ENCODE measurements at regions not wholly inside any gene's neighbourhood (a gene's known extent, or its start where the extent isn't known, plus 50 kb on each side); places are given as distances from the start of the nearest gene placed in this dataset.

DNA sequence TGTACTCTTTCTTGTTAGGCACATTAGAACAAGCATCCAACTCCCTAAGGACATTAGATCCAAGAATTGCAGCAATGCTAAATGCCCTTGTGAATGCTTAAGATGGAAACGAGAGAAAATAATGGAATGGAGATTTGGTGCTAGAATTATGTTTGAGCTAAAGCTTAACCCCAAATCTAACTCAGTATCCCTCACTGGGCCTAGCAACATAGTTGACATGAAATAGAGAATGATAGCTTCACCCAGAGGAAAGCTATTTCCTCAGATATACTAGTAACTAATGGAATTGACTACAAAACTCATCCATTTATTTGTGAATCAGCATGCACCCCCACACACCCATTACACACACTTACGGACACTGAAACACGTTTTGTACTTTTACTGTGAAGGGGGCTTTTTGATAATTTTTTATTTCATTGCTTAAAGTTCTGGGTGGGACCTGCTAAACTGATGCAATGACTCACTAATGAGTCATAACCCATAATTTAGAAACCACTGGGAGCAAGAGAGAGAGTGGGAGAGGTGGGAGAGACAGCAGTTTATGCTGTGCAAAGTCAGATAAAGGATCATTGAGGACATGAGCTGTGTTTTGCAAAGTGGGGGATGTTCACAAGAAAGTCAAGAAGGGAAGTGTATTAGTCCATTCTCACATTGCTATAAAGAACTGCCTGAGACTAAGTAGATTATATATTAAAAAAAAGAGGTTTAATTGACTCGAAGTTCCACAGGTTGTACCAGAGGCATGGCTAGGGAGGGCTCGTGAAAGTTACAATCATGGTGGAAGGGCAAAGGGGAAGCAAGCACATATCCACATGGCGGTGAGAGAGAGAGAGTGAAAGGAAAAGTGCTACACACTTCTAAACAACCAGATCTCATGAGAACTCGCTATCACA, 382.7 kb downstream of the SFMBT2 start:
- no peak for DNase-seq (ENCODE audit: low read depth, low spot score)

DNA sequence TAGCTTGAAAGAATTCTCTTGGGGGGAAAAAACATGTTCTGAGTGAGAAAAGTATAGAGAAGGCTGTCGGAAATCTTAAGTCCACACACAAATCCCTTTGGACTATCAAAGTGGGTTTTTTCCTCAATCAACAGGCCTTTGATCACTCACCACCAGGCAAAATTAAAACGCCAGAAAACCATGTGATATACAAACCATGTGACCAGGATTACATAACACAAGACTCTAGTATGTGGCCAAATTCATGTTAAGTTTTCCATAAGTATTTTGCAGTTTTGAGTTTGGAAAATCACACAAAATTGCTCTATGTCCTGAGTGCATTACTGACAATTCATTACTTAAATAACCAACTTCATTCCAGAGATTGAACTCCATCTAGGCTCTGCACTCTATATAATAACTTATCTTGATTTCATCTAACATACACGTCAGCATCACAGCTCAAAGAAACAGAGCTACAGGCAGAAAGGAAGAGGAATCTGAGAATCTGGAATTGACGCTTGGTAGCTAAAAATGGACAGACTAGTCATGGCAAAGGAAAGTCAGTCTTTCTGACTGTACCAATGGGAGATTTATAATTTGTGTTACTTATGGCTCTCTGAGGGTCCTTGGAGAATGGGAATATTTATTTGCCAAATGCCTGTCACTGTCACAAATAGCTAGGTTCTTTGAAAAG, 383.5 kb downstream of the SFMBT2 start:
- DNase-seq (ENCODE audit: low read depth, low spot score): no peak

DNA sequence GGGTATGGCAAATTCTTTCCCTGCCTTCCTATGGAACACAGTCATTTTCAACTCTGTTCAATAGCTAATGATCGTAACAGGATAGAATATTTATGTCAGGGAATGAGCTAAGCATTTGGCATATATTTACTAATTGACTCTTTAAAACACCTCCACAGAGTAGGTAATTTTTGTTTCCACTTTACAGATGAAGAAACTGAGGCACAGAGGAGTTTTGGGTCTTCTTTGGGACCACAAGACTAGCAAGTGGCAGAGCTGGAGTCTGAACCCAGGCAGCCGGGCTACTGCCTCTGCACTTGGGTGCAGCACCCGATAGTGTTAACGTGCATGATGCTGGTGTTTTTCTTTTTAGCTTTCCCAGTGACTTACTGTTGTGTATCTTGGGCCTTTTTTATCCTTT, 384.0 kb downstream of the SFMBT2 start:
- DNase-seq (ENCODE audit: low read depth, low spot score): no peak

DNA sequence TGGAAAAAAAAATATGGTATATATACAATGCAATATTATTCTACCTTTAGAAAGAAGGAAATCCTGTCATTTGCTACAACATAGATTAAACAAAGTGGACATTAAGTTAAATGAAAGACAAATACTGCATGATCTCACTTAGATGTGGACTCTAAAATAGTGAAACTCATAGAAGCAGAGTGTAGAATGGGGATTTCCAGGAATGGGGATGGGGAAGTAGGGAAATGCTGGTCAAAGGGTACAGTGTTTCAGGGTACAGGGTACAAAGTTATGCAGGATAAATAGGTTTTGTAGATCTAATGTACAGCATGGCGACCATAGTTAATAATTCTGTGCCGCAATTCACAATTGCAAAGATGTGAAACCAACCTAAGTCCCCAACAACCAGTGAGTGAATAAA, 385.5 kb downstream of the SFMBT2 start:
- DNase-seq (ENCODE audit: low read depth, low spot score): no peak

DNA sequence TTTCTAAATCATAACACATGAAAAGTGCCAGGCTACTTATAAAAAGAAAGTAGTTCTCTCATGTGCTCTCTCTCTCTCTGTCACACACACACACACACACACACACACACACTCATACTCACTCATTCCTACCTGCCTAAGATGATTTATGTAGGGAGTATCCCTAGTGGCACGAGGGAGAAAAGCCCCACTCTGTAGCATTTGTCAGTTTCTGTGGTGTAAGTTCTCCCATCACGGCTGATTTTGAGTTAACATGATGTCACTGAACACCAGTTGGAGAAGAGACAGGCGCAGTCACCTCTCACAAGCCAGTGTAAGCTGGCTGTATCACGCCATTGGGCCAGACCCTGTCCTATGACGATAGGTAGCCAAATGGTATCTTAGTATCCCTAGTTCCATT, 395.4 kb downstream of the SFMBT2 start:
- no peak for DNase-seq (ENCODE audit: low read depth, low spot score)

DNA sequence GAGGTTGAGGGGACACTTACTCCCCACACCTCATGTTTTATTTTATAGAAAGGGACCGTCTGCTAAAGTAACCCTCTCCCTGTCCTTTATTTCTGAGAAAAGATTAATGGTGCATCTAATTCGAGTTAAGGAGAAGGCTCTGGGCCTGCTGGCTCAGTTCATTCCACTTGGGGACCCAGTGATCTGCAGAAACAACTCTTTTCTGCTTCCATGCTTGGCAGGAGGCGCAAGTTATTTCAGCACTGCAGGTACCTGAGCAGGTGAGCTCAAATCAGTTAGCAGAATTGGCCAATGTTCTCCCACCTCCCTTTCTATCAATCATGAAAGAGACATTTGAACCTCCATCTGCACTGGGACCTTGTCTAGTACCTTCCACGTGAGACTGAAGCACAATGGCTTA, 396.1 kb downstream of the SFMBT2 start:
- DNase-seq (ENCODE audit: low read depth, low spot score): no peak

DNA sequence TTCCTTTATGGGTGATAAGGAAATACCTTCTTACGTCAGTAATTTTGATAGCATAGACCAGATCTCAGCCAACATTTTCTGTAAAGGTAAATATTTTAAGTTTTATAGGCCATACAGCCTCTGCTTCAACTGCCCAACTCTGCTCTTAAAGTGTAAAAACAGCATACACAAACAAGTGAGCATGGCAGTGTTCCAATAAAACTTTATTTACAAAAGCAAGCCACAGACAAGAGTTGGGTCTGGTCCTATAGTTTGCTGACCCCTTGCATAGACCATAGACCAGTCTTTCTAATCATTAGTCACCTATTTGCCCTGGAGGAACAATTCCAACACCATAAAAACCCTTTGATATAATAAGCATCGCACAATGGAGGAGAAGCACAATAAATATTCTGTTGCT, 398.8 kb downstream of the SFMBT2 start:
- DNase-seq (ENCODE audit: low read depth, low spot score): no peak

DNA sequence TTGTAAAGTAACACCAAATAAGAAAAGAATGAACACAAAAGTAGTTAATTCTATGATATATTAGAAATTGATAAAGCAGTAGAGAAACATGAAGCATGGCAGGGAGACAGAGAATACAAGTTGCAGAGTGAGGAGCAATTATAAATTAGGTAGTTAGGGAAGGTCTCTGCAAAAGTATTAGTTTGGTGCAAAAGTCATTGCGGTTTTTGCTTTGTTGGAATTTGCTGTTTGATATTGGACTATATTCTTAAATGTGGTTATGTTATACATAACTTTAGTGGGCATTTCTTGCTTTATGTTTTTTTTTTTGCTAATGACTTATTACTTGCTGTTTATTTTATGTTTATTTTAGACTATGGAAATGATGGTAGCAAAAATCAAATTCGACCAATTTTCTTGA, 402.2 kb downstream of the SFMBT2 start:
- DNase-seq (ENCODE audit: low read depth, low spot score): no peak

DNA sequence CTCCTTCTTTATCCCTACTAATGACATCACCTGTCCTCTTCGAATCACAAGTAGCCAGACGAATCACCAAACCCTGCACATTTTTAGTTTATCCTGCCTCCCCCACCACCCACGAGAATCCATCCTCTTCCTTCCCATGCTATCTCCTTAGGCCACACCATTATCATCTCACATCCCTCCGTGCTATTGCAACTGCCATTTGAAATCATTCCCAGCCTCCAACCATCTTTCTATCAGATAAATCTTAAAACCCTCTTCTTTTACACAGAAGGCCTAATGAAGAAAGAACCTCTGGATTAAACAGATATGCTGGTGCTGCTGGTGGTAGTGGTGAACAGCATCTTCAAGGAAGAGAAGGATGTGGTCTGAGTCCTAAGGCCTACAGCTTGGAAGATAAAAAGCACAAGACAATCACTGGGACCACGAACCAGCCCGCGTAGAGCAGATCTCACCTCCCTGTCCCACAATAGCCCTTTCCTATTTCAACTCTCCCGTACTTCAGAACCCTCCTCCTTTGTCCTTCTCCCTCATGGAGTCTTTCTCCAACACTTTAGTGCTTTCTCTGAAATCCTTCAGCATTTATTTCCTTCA, 403.1 kb downstream of the SFMBT2 start:
- DNase-seq (ENCODE audit: low read depth, low spot score): no peak

DNA sequence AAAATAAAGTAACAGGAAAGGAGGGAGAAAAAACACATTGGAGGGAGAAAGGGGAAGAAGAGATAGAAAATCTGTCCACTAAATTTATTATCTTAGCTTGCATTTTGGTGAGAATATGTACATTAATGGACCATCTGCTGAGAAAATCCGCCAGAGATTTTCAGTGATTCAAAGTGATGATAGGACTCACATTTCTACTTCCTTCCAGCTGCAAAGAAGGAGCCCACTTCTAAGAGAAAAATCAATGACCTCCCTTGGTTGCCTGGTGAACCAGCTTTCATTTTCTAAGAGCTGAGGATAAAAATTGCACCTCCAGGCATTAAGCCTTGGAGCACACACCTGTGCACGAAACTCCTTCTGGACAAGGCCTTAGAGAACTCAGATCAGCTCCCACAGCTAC, 404.3 kb downstream of the SFMBT2 start:
- no peak for DNase-seq (ENCODE audit: low read depth, low spot score)

DNA sequence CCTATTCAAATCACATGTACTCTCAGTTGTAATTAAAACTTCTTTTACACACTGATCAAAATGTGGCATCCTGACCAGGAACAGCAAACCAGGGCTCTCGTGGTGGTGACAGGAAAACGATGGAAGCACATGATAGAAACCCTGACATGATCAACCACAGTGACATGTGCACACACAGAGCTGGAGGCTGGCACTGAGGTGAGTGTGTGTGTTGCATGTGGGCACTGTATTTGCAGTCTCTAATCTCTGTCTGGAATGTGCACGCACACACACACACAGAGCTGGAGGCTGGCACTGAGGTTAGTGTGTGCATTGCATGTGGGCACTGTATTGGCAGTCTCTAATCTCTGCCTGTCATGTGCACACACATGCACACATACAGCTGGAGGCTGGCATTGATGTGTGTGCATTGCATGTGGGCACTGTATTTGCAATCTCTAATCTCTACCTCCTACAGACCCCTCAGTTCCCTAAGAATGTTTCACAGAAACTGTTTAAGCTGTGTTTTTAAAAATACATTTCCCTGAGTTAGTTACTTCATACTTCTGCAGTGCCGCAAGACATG, 406.9 kb downstream of the SFMBT2 start:
- no peak for DNase-seq (ENCODE audit: low read depth, low spot score)

DNA sequence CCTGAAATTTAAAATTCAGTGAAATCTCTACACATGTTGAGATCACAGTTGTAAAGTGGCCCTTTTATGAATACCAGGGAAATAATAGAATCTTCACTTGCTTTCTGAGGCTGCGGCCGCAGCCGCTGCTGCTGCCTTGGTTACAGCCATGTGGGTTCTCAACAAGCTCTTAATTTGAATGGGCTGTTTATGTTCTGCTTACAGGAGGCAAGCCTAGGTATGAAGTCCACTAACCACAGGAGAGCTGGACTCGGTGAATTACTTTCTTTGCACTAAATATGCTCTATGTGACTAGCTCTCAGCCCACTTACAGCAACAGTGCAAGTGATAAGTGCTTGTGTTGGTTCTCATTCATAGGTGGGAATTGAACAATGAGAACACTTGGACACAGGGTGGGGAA, 410.8 kb downstream of the SFMBT2 start:
- no peak for DNase-seq (ENCODE audit: low read depth, low spot score)

DNA sequence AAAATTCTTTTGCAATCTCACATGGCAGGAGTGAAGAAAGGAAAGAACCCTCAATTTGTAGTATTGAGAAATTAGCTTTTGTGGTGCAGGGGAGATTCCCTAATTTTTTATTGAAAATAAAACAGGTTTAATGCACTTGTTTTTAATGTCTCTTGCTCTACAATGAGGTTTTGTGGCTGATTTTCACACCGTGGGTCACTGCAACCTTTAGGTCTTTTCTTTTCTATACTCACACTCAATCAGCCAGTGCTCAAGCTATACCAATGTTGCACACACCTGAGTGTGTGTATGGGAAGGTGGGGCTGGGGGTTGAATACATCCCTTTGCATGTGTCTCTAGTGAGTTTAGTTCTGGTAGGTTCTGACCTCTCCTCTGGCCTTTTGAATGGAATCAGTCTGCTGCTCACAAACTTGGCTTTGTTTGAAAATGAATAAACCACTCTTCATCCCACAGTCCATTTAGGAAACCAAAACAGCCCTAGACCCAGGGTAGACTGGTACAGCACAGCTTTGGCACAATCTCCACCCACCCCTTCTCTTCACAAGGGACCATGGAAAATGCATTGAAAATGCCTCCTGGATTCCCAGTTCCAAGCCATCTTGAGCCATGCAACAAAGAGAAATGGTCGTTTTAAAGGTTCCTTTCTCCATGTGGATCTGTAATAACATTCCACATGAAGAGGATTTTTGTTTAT, 411.5 kb downstream of the SFMBT2 start:
- DNase-seq (ENCODE audit: low read depth, low spot score): no peak

DNA sequence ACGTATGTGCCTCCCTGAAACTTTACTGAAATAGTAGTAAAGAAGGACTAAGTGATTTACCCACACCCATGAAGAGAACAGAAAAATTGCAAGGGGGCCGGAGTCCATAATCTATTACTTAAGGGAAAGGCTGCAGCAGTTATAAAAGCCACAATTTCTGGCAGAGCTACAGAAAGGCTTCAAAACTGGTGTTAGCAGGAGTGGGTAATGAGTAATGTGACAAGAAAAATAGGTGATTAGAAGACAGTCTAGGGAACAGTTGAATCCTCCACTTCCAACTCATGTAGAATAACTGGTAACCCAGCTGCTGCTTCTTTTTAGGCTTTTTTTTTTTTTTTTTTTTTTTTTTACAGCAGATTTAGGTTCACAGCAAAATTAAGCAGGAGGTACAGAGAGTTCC, 413.3 kb downstream of the SFMBT2 start:
- DNase-seq (ENCODE audit: low read depth, low spot score): no peak

DNA sequence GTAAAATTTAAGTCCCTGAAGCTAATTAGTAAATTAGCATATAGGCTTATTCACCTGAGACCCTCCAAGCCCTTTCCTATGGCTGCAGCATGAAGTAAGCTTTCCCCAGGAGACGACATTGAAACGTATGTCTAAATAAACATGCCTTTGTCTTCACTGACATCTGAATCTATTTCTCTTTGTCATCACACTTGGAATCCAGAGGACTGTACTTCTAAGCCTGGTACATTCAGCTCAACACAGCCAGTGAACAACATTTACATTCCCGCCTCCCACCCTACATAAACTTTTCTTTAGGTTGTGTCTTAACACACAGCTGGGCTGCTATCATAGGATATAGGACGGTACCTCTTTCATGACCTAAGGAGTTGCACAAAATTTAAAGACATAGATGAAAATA, 414.4 kb downstream of the SFMBT2 start:
- DNase-seq (ENCODE audit: low read depth, low spot score): no peak

DNA sequence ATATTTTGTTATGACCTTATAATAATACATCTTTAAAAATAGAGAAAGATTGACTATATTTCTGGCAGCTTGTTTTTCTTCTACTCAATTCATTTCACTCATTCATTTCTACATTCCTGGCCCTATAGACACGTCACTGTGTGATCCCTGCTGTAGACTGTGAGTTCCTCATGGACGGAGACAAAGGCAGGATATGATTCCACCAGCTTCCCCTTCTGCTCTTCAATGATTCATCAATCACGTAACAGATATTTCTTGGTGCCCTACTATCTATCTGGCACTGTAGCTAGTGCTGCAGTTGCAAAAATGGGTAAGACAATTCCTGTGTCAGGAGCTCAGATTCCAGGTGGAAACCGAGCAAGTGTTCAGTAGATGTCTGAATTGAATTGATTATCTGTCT, 415.0 kb downstream of the SFMBT2 start:
- DNase-seq (ENCODE audit: low read depth, low spot score): no peak

DNA sequence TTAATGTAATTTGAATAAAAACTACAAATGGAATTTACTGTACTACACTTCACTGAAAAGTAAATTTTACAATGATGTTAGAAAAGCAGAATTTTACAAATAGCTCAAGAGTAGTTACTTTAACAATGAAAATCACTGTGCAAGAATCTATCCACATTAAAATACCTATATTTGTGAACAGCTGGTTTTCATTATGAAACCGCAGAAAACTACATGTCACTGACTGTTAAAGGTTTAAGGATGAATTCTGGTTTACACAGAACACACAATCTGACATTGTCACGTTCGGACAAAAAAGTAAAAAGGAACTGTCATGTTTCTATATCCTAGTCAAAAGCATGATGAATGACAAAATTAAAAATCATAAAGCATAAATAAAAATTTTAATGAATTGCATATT, 415.3 kb upstream of the PRKCQ start:
- DNase-seq (ENCODE audit: low read depth, low spot score): no peak

DNA sequence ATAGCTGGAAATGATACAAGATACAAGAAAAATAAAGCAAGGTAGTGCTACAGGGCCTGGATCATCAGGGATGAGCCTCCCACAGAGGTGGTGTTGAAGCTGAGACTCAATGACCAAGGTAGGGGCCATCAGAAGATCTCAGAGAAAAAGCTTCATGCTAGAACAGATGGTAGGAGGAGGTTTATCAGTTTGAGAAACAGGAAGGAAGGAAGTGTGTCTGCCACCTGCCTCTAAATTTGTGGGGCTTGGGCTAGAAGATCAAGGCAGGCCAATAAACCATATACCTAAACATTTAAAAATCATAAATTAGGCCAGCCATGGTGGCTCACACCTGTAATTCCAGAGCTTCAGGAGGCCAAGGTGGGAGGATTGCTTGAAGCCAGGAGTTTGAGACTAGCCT, 410.8 kb upstream of the PRKCQ start:
- DNase-seq (ENCODE audit: low read depth, low spot score): no peak

DNA sequence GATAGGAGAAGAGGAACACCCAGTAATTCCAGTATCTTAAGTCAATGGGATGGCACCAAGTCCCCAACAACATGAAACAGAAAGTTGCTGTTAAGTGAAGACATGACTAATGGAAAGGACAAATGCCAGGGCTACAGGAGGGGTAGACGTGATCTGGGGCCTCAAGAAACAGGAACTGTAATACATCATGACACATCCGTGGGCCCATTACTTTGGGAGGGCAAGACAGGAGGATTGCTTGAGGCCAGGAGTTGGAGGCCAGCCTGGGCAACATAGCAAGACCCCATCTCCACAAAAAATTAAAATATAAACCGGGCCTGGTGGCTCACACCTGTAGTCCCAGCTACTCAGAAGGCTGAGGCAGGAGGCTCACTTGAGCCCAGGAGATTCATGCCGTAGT, 408.6 kb upstream of the PRKCQ start:
- no peak for DNase-seq (ENCODE audit: low read depth, low spot score)

DNA sequence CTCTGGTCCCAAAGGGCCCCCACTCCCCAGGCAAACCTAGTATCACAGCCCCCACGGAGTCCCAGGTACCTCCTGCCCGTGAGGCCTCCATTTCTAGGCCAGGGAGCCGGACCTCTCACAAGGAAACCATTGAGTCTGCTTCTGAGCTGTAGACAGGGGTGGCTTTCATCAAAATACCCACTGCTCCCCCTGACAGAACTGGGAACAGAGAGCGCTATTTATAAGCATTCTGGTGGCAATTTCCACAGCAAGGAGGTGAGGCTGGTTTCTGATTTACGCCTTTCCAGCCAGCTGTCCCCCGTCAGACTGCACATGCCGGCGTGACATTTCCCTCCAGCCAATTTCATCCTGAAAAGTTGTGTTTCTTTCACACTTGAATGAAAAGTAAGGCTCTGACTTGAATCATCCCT, 407.5 kb upstream of the PRKCQ start:
- DNase-seq (ENCODE audit: low read depth, low spot score): no peak

DNA sequence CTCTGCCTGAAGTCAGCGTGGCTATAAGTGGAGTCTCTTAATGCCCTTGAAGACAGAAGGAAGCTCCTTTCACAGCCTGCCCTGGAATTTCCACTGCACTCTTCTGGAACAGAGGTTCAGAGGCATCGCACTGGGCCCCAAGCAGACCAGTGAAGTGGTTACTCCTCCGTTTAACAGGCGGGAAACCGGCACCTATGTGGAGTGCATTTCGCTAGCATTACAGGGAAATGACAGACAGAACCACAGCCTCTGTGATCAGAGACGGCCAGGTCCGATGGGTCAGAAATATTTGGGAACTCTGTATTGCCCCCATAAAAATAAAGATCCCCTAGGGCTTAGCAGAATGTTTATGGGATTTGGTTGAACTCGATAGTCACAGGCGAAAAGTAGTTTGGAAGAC, 406.9 kb upstream of the PRKCQ start:
- DNase-seq (ENCODE audit: low read depth, low spot score): no peak

DNA sequence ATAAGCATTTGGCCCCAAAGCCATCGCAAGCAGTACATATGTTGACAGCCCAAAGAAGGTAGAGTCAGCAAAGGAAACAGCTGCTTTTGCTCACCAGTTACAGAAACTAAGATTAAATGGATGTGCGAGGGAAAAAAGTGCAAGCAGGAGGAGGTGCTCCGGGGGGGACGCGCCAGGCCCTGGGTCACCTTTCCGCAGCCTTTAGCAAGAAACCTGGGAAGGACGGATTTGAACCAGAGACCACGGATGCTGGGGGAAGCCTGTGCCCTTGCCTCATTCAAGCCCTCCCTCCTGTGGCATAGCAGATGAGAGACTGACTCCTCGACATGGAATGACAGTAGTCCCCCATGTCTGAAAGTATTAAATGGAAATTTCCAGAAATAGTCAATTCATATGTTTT, 405.6 kb upstream of the PRKCQ start:
- no peak for DNase-seq (ENCODE audit: low read depth, low spot score)

Measured in ELF-1 (cell line).